ENCODE measurements at regions not wholly inside any gene's neighbourhood (a gene's known extent, or its start where the extent isn't known, plus 50 kb on each side); places are given as distances from the start of the nearest gene placed in this dataset.

- Mint-ChIP-seq H3K36me3 (no peaks in the 10 kb centered on the region), H3K27ac (no peak overlapping the region), H3K9me3 (ENCODE audit: low read depth) (no peaks in the 10 kb centered on the region), H3K4me1 (ENCODE audit: low read depth) (no peaks in the 10 kb centered on the region), H3K4me3 (no peak overlapping the region), H3K27me3 (no peaks in the 10 kb centered on the region)
Observed at GRCh38 chr5:168214071-168214470, 77.4 kb upstream of the WWC1 start.

- Mint-ChIP-seq H3K27ac (no peak overlapping the region), H3K9me3 (ENCODE audit: low read depth) (no peaks in the 10 kb centered on the region), H3K4me1 (ENCODE audit: low read depth) (no peaks in the 10 kb centered on the region), H3K4me3 (no peak overlapping the region), H3K27me3 (no peaks in the 10 kb centered on the region), H3K36me3 (no peaks in the 10 kb centered on the region)
Observed at GRCh38 chr5:168214886-168215285, 76.6 kb upstream of the WWC1 start.

- H3K27ac Mint-ChIP-seq, result no peak overlapping the region
Observed at GRCh38 chr5:168215646-168216045, 75.8 kb upstream of the WWC1 start.

GRCh38 chr5:168216989-168217388 is 74.5 kb upstream of the WWC1 start:
- Mint-ChIP-seq H3K4me1 (ENCODE audit: low read depth) (no peaks in the 10 kb centered on the region), H3K36me3 (no peaks in the 10 kb centered on the region), H3K27ac (no peak overlapping the region), H3K27me3 (peaks cover 5% of the 10 kb centered on the region), H3K4me3 (no peak overlapping the region), H3K9me3 (ENCODE audit: low read depth) (no peaks in the 10 kb centered on the region)

More at GRCh38 chr5:168215646-168216045, 75.8 kb upstream of the WWC1 start:
- H3K4me1 Mint-ChIP-seq (ENCODE audit: low read depth), result no peaks in the 10 kb centered on the region
- H3K4me3 Mint-ChIP-seq, result no peak overlapping the region
- no peaks in the 10 kb centered on the region for H3K9me3 Mint-ChIP-seq (ENCODE audit: low read depth)
- H3K36me3 Mint-ChIP-seq, result no peaks in the 10 kb centered on the region
- H3K27me3 Mint-ChIP-seq, result peaks cover 2% of the 10 kb centered on the region

GRCh38 chr5:168217497-168217896 is 73.9 kb upstream of the WWC1 start:
- Mint-ChIP-seq H3K4me1 (ENCODE audit: low read depth) (no peaks in the 10 kb centered on the region), H3K27me3 (peaks cover 5% of the 10 kb centered on the region), H3K4me3 (no peak overlapping the region), H3K36me3 (no peaks in the 10 kb centered on the region), H3K9me3 (ENCODE audit: low read depth) (no peaks in the 10 kb centered on the region), H3K27ac (no peak overlapping the region)

GRCh38 chr5:168218746-168219145 is 72.7 kb upstream of the WWC1 start:
- no peak overlapping the region for H3K4me3 Mint-ChIP-seq
- H3K27me3 Mint-ChIP-seq, result peaks cover 5% of the 10 kb centered on the region
- H3K9me3 Mint-ChIP-seq (ENCODE audit: low read depth), result no peaks in the 10 kb centered on the region
- H3K27ac Mint-ChIP-seq, result no peak overlapping the region
- no peaks in the 10 kb centered on the region for H3K36me3 Mint-ChIP-seq
- H3K4me1 Mint-ChIP-seq (ENCODE audit: low read depth), result no peaks in the 10 kb centered on the region

GRCh38 chr5:168219515-168220410 is 71.7 kb upstream of the WWC1 start:
- H3K27ac Mint-ChIP-seq, result no peak overlapping the region
- H3K4me3 Mint-ChIP-seq, result no peak overlapping the region

GRCh38 chr5:168224085-168224484 is 67.4 kb upstream of the WWC1 start:
- peaks cover 5% of the 10 kb centered on the region for H3K27me3 Mint-ChIP-seq
- H3K4me1 Mint-ChIP-seq (ENCODE audit: low read depth), result no peaks in the 10 kb centered on the region
- no peak overlapping the region for H3K27ac Mint-ChIP-seq
- no peak overlapping the region for H3K4me3 Mint-ChIP-seq
- no peaks in the 10 kb centered on the region for H3K36me3 Mint-ChIP-seq
- no peaks in the 10 kb centered on the region for H3K9me3 Mint-ChIP-seq (ENCODE audit: low read depth)

More at GRCh38 chr5:168219515-168220410, 71.7 kb upstream of the WWC1 start:
- Mint-ChIP-seq H3K36me3 (no peaks in the 10 kb centered on the region), H3K4me1 (ENCODE audit: low read depth) (no peaks in the 10 kb centered on the region), H3K9me3 (ENCODE audit: low read depth) (no peaks in the 10 kb centered on the region), H3K27me3 (peaks cover 5% of the 10 kb centered on the region)

- Mint-ChIP-seq H3K36me3 (no peaks in the 10 kb centered on the region), H3K9me3 (ENCODE audit: low read depth) (no peaks in the 10 kb centered on the region), H3K4me3 (no peak overlapping the region), H3K4me1 (ENCODE audit: low read depth) (no peaks in the 10 kb centered on the region), H3K27ac (no peak overlapping the region), H3K27me3 (peaks cover 3% of the 10 kb centered on the region)
Observed at GRCh38 chr5:168226012-168226411, 65.4 kb upstream of the WWC1 start.

- Mint-ChIP-seq H3K27me3 (no peaks in the 10 kb centered on the region), H3K4me1 (ENCODE audit: low read depth) (no peaks in the 10 kb centered on the region), H3K27ac (no peak overlapping the region), H3K9me3 (ENCODE audit: low read depth) (no peaks in the 10 kb centered on the region), H3K36me3 (no peaks in the 10 kb centered on the region), H3K4me3 (no peak overlapping the region)
Observed at GRCh38 chr5:168227001-168227400, 64.4 kb upstream of the WWC1 start.

GRCh38 chr5:168227973-168228615 is 63.4 kb upstream of the WWC1 start:
- H3K9me3 Mint-ChIP-seq (ENCODE audit: low read depth), result no peaks in the 10 kb centered on the region
- no peak overlapping the region for H3K4me3 Mint-ChIP-seq
- no peaks in the 10 kb centered on the region for H3K4me1 Mint-ChIP-seq (ENCODE audit: low read depth)
- H3K36me3 Mint-ChIP-seq, result no peaks in the 10 kb centered on the region
- H3K27ac Mint-ChIP-seq, result no peak overlapping the region
- H3K27me3 Mint-ChIP-seq, result no peaks in the 10 kb centered on the region

- Mint-ChIP-seq H3K9me3 (ENCODE audit: low read depth) (no peaks in the 10 kb centered on the region), H3K27ac (no peak overlapping the region), H3K4me3 (no peak overlapping the region), H3K27me3 (no peaks in the 10 kb centered on the region), H3K4me1 (ENCODE audit: low read depth) (no peaks in the 10 kb centered on the region), H3K36me3 (no peaks in the 10 kb centered on the region)
Observed at GRCh38 chr5:168228668-168229067, 62.8 kb upstream of the WWC1 start.

GRCh38 chr5:168234133-168234532 is 57.3 kb upstream of the WWC1 start:
- H3K36me3 Mint-ChIP-seq, result no peaks in the 10 kb centered on the region
- no peak overlapping the region for H3K27ac Mint-ChIP-seq
- H3K4me1 Mint-ChIP-seq (ENCODE audit: low read depth), result no peaks in the 10 kb centered on the region
- no peaks in the 10 kb centered on the region for H3K9me3 Mint-ChIP-seq (ENCODE audit: low read depth)
- H3K27me3 Mint-ChIP-seq, result peaks cover 4% of the 10 kb centered on the region
- H3K4me3 Mint-ChIP-seq, result no peak overlapping the region

GRCh38 chr5:168238463-168238862 is 53.0 kb upstream of the WWC1 start:
- Mint-ChIP-seq H3K4me3 (no peak overlapping the region), H3K27ac (no peak overlapping the region), H3K27me3 (peaks cover 4% of the 10 kb centered on the region), H3K4me1 (ENCODE audit: low read depth) (no peaks in the 10 kb centered on the region), H3K36me3 (no peaks in the 10 kb centered on the region), H3K9me3 (ENCODE audit: low read depth) (no peaks in the 10 kb centered on the region)

- Mint-ChIP-seq H3K36me3 (no peaks in the 10 kb centered on the region), H3K27ac (no peak overlapping the region), H3K9me3 (ENCODE audit: low read depth) (no peaks in the 10 kb centered on the region), H3K27me3 (peaks cover 4% of the 10 kb centered on the region), H3K4me3 (no peak overlapping the region), H3K4me1 (ENCODE audit: low read depth) (no peaks in the 10 kb centered on the region)
Observed at GRCh38 chr5:168239325-168239724, 52.1 kb upstream of the WWC1 start.
